HUES6 (cell line): ENCODE measurements at regions not wholly inside any gene's neighbourhood (a gene's known extent, or its start where the extent isn't known, plus 50 kb on each side); places are given as distances from the start of the nearest gene placed in this dataset.
"Not testable (repeated sequence)": the region's sequence is repeated elsewhere in the genome, so short reads cannot be mapped to it uniquely, and the experiment has no call there.

Source experiments
- H3K27ac ChIP-seq: 2 replicates; pipeline ENCODE4 v1.7.0; 2013; ENCODE audit warnings: low read depth, mild to moderate bottlenecking, low read length, inconsistent platforms
- H3K27me3 ChIP-seq: 2 replicates; pipeline ENCODE4 v1.6.1; 2013; ENCODE audit warnings: low read length; ENCODE audit not compliant: control insufficient read depth, insufficient read depth
- H3K36me3 ChIP-seq: 2 replicates; pipeline ENCODE4 v1.6.1; 2013; ENCODE audit warnings: low read length; ENCODE audit not compliant: control insufficient read depth, insufficient read depth
- H3K4me1 ChIP-seq: 2 replicates; pipeline ENCODE4 v1.6.1; 2013; ENCODE audit warnings: low read length; ENCODE audit not compliant: control insufficient read depth, insufficient read depth
- H3K4me3 ChIP-seq: 2 replicates; pipeline ENCODE4 v1.5.1; 2013; ENCODE audit warnings: low read depth, low read length
- H3K9ac ChIP-seq: one replicate; pipeline ENCODE4 v1.6.1; 2013; ENCODE audit warnings: mild to moderate bottlenecking, low read length
- H3K9me3 ChIP-seq: 2 replicates; pipeline ENCODE4 v1.6.1; 2013; ENCODE audit warnings: low read depth, low read length; ENCODE audit not compliant: control insufficient read depth, insufficient read depth

- Histone ChIP-seq H3K27me3 (no peaks in the 10 kb centered on the region), H3K4me1 (peaks cover 4% of the 10 kb centered on the region), H3K9me3 (no peaks in the 10 kb centered on the region), H3K9ac (no peak overlapping the region), H3K36me3 (no peaks in the 10 kb centered on the region), H3K27ac (no peak overlapping the region), H3K4me3 (no peak overlapping the region)
Measured at GRCh38 chr14:54010981-54011380, 54.4 kb upstream of the BMP4 start.

- Histone ChIP-seq H3K27me3 (no peaks in the 10 kb centered on the region), H3K4me1 (no peaks in the 10 kb centered on the region), H3K4me3 (no peak overlapping the region), H3K27ac (no peak overlapping the region), H3K36me3 (no peaks in the 10 kb centered on the region), H3K9me3 (peaks cover 13% of the 10 kb centered on the region; the same call in 1 of the 2 replicates), H3K9ac (no peak overlapping the region)
Measured at GRCh38 chr14:54023027-54023426, 66.4 kb upstream of the BMP4 start.

GRCh38 chr14:54025661-54026060 is 69.0 kb upstream of the BMP4 start:
- no peaks in the 10 kb centered on the region for H3K27me3 ChIP-seq
- no peak overlapping the region for H3K4me3 ChIP-seq
- peaks cover 11% of the 10 kb centered on the region; the same call in 1 of the 2 replicates for H3K9me3 ChIP-seq
- H3K36me3 ChIP-seq, result no peaks in the 10 kb centered on the region
- H3K4me1 ChIP-seq, result no peaks in the 10 kb centered on the region
- no peak overlapping the region for H3K27ac ChIP-seq
- H3K9ac ChIP-seq, result no peak overlapping the region

- Histone ChIP-seq H3K27me3 (no peaks in the 10 kb centered on the region), H3K36me3 (no peaks in the 10 kb centered on the region), H3K27ac (no peak overlapping the region), H3K4me3 (no peak overlapping the region), H3K4me1 (no peaks in the 10 kb centered on the region), H3K9ac (no peak overlapping the region), H3K9me3 (peaks cover 9% of the 10 kb centered on the region; the same call in 1 of the 2 replicates)
Measured at GRCh38 chr14:54026671-54027070, 70.0 kb upstream of the BMP4 start.

GRCh38 chr14:54030996-54031395 is 74.4 kb upstream of the BMP4 start:
- H3K4me3 ChIP-seq, H3K4me1 ChIP-seq, H3K27me3 ChIP-seq, H3K27ac ChIP-seq, H3K9ac ChIP-seq, H3K36me3 ChIP-seq: not testable (repeated sequence)
- H3K9me3 ChIP-seq, result peaks cover 23% of the 10 kb centered on the region

- H3K9ac ChIP-seq, H3K27me3 ChIP-seq, H3K4me3 ChIP-seq, H3K36me3 ChIP-seq, H3K4me1 ChIP-seq, H3K27ac ChIP-seq: not testable (repeated sequence)
- peaks cover 22% of the 10 kb centered on the region for H3K9me3 ChIP-seq
Measured at GRCh38 chr14:54033285-54033684, 76.7 kb upstream of the BMP4 start.

GRCh38 chr14:54038724-54039123 is 82.1 kb upstream of the BMP4 start:
- no peak overlapping the region for H3K9ac ChIP-seq
- no peaks in the 10 kb centered on the region for H3K27me3 ChIP-seq
- H3K27ac ChIP-seq, result no peak overlapping the region
- H3K9me3 ChIP-seq, result peaks cover 17% of the 10 kb centered on the region; the same call in 1 of the 2 replicates
- H3K36me3 ChIP-seq, result no peaks in the 10 kb centered on the region
- H3K4me1 ChIP-seq, result no peaks in the 10 kb centered on the region
- H3K4me3 ChIP-seq, result no peak overlapping the region

GRCh38 chr14:54039311-54039710 is 82.7 kb upstream of the BMP4 start:
- Histone ChIP-seq H3K9ac (no peak overlapping the region), H3K9me3 (peaks cover 12% of the 10 kb centered on the region; the same call in 1 of the 2 replicates), H3K36me3 (no peaks in the 10 kb centered on the region), H3K4me1 (0 out of 2 replicates have a peak, but pooled peaks cover under 1% of the 10 kb centered on the region), H3K4me3 (no peak overlapping the region), H3K27me3 (no peaks in the 10 kb centered on the region), H3K27ac (no peak overlapping the region)

- Histone ChIP-seq H3K36me3 (no peaks in the 10 kb centered on the region), H3K4me3 (no peak overlapping the region), H3K4me1 (0 out of 2 replicates have a peak, but pooled peaks cover 3% of the 10 kb centered on the region), H3K9me3 (0 out of 2 replicates have a peak, but pooled peaks cover 3% of the 10 kb centered on the region), H3K27ac (no peak overlapping the region), H3K9ac (no peak overlapping the region), H3K27me3 (no peaks in the 10 kb centered on the region)
Measured at GRCh38 chr14:54040846-54041245, 84.2 kb upstream of the BMP4 start.

GRCh38 chr14:54046250-54046649 is 89.6 kb upstream of the BMP4 start:
- no peak overlapping the region for H3K9ac ChIP-seq
- no peaks in the 10 kb centered on the region for H3K27me3 ChIP-seq
- H3K36me3 ChIP-seq, result no peaks in the 10 kb centered on the region
- H3K4me1 ChIP-seq, result 0 out of 2 replicates have a peak, but pooled peaks cover 3% of the 10 kb centered on the region
- no peaks in the 10 kb centered on the region for H3K9me3 ChIP-seq
- no peak overlapping the region for H3K4me3 ChIP-seq
- no peak overlapping the region for H3K27ac ChIP-seq

- H3K36me3 ChIP-seq, result no peaks in the 10 kb centered on the region
- 0 out of 2 replicates have a peak, but pooled peaks cover 3% of the 10 kb centered on the region for H3K4me1 ChIP-seq
- no peaks in the 10 kb centered on the region for H3K9me3 ChIP-seq
- no peaks in the 10 kb centered on the region for H3K27me3 ChIP-seq
- no peak overlapping the region for H3K27ac ChIP-seq
- H3K9ac ChIP-seq, result no peak overlapping the region
- H3K4me3 ChIP-seq, result no peak overlapping the region
Measured at GRCh38 chr14:54047645-54048308, 91.2 kb upstream of the BMP4 start.
